Testis (tissue), 2 donors: ENCODE measurements at regions not wholly inside any gene's neighbourhood (a gene's known extent, or its start where the extent isn't known, plus 50 kb on each side); places are given as distances from the start of the nearest gene placed in this dataset.

ENCODE experiments used
- DNase-seq: peaks from one replicate; pipeline ENCODE4 v3.0.0-alpha.2; 2019
- H3K27ac ChIP-seq, 2 donors: fragments of 200-600 bp; sonication (generic); one replicate each; pipeline ENCODE4 v1.5.1; 2019
- H3K27me3 ChIP-seq: fragments of 200-600 bp; sonication (generic); one replicate; pipeline ENCODE4 v1.5.1; 2019
- H3K36me3 ChIP-seq: fragments of 200-600 bp; sonication (generic); one replicate; pipeline ENCODE4 v1.5.1; 2017; ENCODE audit warnings: low read depth; ENCODE audit errors: missing control alignments
- H3K4me1 ChIP-seq: fragments of 200-600 bp; sonication (generic); one replicate; pipeline ENCODE4 v1.5.1; 2019
- H3K4me3 ChIP-seq, 2 donors: fragments of 200-600 bp; sonication (generic); one replicate each; pipeline ENCODE4 v1.5.1; 2017 to 2019
- H3K9me3 ChIP-seq: fragments of 200-600 bp; sonication (generic); one replicate; pipeline ENCODE4 v1.5.1; 2017
- POLR2A ChIP-seq: fragments of 450-650 bp; IDR thresholded peaks from one replicate; pipeline ENCODE4 v1.6.1; 2017; ENCODE audit warnings: antibody characterized with exemption, mild to moderate bottlenecking, moderate library complexity
- WGBS, 2 donors: methylation state at CpG; one replicate each; pipeline ENCODE4 v1.1.5; 2018; 5-methylcytosine and 5-hydroxymethylcytosine counted together
- intact Hi-C: fragments of 100-400 bp; cut with DNase I; formaldehyde crosslinking; loops from one replicate; pipeline ENCODE4 v1.15.1; 2023; ENCODE audit warnings: low total_unique reads
- TF ChIP-seq, protein P1 (sequence below), 3 experiments: fragments of 450-650 bp in 2 of 3; fragments of 200-600 bp in 1 of 3; sonication (generic) in 1 of 3; IDR thresholded peaks; one replicate each; pipeline ENCODE4 v1.5.1; 2016 to 2019; ENCODE audit warnings: antibody characterized with exemption in 3 of 3, mild to moderate bottlenecking in 2 of 3, moderate library complexity in 1 of 3

DNA sequence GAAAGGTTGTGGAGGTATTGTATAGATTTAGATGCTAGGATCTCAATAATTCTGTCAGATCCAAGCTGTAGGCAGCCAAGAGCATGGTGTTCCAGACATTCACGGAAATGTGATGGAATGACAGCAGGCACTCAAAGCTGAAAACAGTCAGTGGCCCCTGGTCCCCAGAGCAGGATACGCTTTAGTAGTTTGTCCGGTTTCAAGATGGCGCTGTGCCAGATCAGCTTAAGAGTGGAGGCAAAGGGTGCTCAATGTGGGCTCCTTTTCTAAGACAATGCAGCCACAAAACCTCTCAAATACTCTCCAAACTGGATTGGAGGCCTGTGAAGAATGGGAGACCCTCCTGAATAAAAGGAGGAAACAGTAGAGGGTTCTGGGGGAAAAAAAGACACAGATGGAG is 291.2 kb upstream of the HS3ST1 start:
- DNase-seq, result no peak
- intact Hi-C loops, result no loop called here
- Histone ChIP-seq H3K36me3 (no peaks in the 10 kb centered on the region), H3K9me3 (no peaks in the 10 kb centered on the region), H3K27ac (no peak overlapping the region), H3K4me1 (no peaks in the 10 kb centered on the region), H3K27me3 (no peaks in the 10 kb centered on the region), H3K4me3 (no peak overlapping the region)
- TF ChIP-seq, protein P1, sequence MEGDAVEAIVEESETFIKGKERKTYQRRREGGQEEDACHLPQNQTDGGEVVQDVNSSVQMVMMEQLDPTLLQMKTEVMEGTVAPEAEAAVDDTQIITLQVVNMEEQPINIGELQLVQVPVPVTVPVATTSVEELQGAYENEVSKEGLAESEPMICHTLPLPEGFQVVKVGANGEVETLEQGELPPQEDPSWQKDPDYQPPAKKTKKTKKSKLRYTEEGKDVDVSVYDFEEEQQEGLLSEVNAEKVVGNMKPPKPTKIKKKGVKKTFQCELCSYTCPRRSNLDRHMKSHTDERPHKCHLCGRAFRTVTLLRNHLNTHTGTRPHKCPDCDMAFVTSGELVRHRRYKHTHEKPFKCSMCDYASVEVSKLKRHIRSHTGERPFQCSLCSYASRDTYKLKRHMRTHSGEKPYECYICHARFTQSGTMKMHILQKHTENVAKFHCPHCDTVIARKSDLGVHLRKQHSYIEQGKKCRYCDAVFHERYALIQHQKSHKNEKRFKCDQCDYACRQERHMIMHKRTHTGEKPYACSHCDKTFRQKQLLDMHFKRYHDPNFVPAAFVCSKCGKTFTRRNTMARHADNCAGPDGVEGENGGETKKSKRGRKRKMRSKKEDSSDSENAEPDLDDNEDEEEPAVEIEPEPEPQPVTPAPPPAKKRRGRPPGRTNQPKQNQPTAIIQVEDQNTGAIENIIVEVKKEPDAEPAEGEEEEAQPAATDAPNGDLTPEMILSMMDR (IDR thresholded peaks at IDR 0.05), result no peak
- no peak for TF ChIP-seq POLR2A
- WGBS, 2 donors, result 80 to 89% methylated on average over 4 of the region's 4 CpGs

DNA sequence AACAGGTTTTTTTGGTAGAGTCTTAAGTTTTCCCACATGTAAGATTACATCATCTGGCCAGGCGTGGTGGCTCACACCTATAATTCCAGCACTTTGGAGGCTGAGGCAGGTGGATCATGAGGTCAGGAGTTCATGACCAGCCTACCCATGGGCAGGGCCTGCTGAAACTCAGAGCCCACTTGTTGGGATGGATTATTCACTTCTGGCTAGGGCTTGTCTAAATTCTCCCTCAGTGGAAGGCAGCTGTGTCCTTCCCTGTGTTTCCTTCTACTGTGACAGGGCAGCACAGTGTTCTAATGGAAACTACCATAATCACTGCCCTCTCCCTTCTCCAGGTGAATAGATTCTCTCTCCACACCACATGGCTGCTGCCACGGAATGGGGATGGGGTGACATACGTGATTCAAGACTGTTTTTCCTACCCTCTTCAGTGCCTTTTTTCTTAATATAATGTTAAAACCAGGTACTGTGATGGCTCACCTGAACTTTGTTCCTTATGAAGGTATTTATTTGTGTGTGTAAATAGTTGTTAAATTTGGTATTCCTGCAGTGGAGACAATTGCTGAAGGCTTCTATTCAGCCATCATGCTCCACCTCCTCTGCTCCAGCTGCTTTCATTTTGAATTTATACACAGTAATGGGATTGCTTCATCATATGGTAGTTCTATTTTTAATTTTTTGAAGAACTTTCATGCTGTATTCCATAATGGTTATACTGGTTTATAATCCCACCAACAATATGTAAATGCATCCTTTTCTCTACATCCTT is 287.2 kb upstream of the HS3ST1 start:
- intact Hi-C loops, result no loop called here
- 91 to 93% methylated on average over 3 of the region's 3 CpGs for WGBS, 2 donors
- no peaks in the 10 kb centered on the region for H3K27me3 ChIP-seq

DNA sequence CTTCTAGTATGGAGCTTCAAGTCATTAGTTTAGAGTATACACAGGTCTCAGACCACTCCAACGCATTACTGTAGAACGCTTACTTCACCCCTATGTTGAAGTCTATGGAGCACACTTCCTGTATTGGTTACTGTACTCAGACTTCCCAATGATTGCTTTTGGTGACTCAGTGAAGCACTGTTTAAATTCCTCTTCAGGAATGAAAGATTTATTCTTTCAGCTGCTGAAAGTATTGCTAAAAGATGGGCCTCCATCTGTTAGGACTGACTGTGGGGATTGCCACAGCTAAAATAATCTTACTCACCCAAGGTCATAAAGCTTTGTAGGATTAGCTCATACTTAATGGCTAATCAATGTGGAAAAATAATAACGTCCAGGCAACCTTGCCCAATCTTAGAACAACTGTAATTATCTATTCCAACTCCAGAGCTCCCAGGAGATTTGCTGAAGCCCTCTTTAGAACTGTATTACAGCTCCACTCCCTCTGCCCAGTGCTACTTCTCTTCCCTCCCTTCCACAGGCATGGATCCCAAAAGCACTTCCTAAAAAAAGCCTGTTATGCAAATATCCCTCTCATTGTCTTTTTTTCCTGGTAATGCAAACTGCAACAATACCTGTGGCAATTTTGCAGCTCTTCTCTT is 281.9 kb upstream of the HS3ST1 start:
- TF ChIP-seq, protein P1 (IDR thresholded peaks at IDR 0.05), result no peak
- no peak for TF ChIP-seq POLR2A
- intact Hi-C loops, result no loop called here

More for the DNA sequence above, 287.2 kb upstream of the HS3ST1 start:
- no peaks in the 10 kb centered on the region for H3K9me3 ChIP-seq
- no peak for TF ChIP-seq POLR2A
- TF ChIP-seq, protein P1 (IDR thresholded peaks at IDR 0.05), result no peak
- no peaks in the 10 kb centered on the region for H3K36me3 ChIP-seq
- no peak overlapping the region for H3K27ac ChIP-seq
- no peak overlapping the region for H3K4me3 ChIP-seq
- DNase-seq, result no peak
- no peaks in the 10 kb centered on the region for H3K4me1 ChIP-seq

DNA sequence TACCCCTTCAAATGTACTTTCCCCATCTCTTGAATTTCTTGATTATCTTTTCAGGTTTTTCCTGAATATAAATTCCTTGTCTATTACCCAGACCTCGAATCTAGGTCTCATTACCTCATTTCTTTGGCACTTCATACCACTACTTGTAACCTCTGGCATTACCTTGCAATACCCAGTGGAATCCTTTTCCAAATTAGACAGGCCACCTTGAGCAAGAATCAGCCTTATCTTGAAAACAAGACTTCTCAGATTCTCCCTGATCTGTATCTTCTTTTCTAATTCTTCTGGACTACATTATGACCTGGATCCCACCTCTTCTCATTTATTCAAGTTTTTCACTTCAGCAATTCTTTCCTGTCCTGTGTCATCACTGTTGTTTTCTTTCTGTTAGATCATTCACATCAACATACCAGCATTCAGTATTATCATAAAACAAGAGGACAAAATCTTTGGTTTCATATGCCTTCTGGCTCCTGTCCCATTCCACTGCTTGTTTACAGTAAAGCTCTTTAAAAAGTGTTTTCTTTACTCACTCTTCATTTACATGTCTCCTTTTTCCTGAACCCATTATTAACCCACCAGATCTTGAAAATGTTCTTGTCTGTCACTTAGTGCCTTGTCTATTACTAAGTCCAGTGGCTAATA is 275.6 kb upstream of the HS3ST1 start:
- H3K27me3 ChIP-seq, result no peaks in the 10 kb centered on the region
- WGBS, 2 donors, result 86 to 89% methylated on average over 1 of the region's 1 CpG
- intact Hi-C loops, result no loop called here
- TF ChIP-seq, protein P1 (IDR thresholded peaks at IDR 0.05), result no peak
- no peak for TF ChIP-seq POLR2A
- no peaks in the 10 kb centered on the region for H3K36me3 ChIP-seq
- H3K27ac ChIP-seq, result no peak overlapping the region
- no peaks in the 10 kb centered on the region for H3K4me1 ChIP-seq
- DNase-seq, result no peak
- H3K4me3 ChIP-seq, result no peak overlapping the region
- H3K9me3 ChIP-seq, result no peaks in the 10 kb centered on the region

More for the DNA sequence above, 281.9 kb upstream of the HS3ST1 start:
- H3K9me3 ChIP-seq, result no peaks in the 10 kb centered on the region
- no peaks in the 10 kb centered on the region for H3K4me1 ChIP-seq
- no peaks in the 10 kb centered on the region for H3K36me3 ChIP-seq
- H3K27me3 ChIP-seq, result no peaks in the 10 kb centered on the region
- WGBS, 2 donors, result 74 to 77% methylated on average over 3 of the region's 3 CpGs
- H3K27ac ChIP-seq, result no peak overlapping the region
- no peak for DNase-seq
- H3K4me3 ChIP-seq, result no peak overlapping the region
